GM13977 (cell line): ENCODE measurements at regions not wholly inside any gene's neighbourhood (a gene's known extent, or its start where the extent isn't known, plus 50 kb on each side); places are given as distances from the start of the nearest gene placed in this dataset.

Source experiments
- DNase-seq: peaks from one replicate; pipeline ENCODE4 v3.0.0; 2012; ENCODE audit warnings: low spot score
- in situ Hi-C: fragments of 300-500 bp; cut with MboI; formaldehyde crosslinking; loops from one replicate; pipeline ENCODE4 v1.12.0; 2022; ENCODE audit warnings: low sequenced_read_pairs, low pct_unique_long_range_greater_than_20kb, mixed read lengths, inconsistent platforms; ENCODE audit not compliant: unreplicated experiment
- TF ChIP-seq, protein P1 (sequence below): IDR thresholded peaks from 2 replicates; pipeline ENCODE4 v1.5.1; 2012; ENCODE audit warnings: mild to moderate bottlenecking, control low read depth; ENCODE audit not compliant: insufficient read depth; ENCODE audit errors: extremely low read depth, missing control alignments

DNA sequence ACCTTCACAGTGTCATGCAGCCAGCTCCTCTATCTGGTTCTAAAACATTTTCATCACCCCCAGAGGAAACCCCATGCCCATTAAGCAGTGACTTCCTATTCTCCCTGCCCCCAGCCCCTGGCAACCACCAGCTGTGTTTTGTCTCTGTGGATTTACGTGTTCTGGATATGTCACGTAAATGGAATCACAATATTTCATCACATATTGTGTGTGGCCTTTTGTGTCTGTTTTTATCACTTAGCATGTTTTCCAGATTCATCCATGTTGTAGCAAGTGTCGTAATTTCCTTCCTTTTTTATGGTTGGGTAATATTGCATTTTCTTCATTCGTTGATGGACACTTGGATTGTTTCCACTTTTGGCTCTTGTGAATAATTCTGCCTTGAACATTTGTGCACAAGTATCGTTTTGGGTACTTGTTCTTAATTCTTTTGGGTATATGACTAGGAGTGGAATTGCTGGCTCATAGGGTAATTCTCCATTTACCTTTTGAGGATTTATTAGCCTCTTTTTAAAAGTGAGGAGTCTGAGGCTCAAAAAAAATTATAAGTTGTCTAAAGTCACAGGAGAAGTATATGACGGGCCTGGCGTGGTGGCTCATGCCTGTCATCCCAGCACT lies 127.0 kb downstream of the MRPS6 start:
- in situ Hi-C loops, result no loop called here
- DNase-seq, result no peak
- TF ChIP-seq, protein P1, sequence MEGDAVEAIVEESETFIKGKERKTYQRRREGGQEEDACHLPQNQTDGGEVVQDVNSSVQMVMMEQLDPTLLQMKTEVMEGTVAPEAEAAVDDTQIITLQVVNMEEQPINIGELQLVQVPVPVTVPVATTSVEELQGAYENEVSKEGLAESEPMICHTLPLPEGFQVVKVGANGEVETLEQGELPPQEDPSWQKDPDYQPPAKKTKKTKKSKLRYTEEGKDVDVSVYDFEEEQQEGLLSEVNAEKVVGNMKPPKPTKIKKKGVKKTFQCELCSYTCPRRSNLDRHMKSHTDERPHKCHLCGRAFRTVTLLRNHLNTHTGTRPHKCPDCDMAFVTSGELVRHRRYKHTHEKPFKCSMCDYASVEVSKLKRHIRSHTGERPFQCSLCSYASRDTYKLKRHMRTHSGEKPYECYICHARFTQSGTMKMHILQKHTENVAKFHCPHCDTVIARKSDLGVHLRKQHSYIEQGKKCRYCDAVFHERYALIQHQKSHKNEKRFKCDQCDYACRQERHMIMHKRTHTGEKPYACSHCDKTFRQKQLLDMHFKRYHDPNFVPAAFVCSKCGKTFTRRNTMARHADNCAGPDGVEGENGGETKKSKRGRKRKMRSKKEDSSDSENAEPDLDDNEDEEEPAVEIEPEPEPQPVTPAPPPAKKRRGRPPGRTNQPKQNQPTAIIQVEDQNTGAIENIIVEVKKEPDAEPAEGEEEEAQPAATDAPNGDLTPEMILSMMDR, result no peak

DNA sequence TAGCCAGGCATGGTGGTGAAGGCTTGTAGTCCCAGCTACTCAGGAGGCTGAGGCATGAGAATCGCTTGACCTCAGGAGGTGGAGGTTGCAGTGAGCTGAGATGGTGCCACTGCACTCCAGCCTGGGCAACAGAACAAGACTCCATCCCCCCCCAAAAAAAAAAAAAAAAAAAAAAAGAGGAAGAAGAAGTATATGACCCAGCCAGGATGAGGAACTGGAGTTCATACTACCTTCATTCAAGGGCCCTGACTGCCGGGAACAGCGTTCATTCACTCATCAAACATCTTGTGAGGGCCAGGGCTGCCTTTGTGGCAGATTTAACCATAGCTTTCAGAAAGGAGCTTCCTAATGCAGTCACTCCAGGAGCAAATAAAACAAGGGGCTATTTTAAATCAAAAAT lies 127.6 kb downstream of the MRPS6 start:
- no peak for DNase-seq
- in situ Hi-C loops, result no loop called here
- TF ChIP-seq, protein P1, result no peak

DNA sequence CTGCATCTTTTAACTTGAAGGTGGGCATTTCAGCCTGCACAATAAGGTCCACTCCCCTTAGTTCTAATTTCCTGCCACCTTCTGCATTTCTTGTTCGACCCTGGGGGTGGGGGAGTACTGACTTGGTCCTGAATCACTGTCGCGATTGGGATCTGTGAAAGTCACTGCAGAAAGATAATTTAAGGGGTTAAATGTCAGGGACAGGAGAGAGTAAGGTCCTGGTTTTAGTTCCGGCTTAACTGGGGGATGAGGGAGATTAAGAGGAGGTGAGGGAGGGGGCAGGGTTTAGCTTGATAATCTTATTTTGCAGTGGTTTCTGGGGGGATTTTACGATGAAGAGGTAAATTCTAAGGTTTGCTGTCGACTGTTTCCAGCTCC lies 128.1 kb downstream of the MRPS6 start:
- in situ Hi-C loops, result no loop called here
- TF ChIP-seq, protein P1, result no peak

DNA sequence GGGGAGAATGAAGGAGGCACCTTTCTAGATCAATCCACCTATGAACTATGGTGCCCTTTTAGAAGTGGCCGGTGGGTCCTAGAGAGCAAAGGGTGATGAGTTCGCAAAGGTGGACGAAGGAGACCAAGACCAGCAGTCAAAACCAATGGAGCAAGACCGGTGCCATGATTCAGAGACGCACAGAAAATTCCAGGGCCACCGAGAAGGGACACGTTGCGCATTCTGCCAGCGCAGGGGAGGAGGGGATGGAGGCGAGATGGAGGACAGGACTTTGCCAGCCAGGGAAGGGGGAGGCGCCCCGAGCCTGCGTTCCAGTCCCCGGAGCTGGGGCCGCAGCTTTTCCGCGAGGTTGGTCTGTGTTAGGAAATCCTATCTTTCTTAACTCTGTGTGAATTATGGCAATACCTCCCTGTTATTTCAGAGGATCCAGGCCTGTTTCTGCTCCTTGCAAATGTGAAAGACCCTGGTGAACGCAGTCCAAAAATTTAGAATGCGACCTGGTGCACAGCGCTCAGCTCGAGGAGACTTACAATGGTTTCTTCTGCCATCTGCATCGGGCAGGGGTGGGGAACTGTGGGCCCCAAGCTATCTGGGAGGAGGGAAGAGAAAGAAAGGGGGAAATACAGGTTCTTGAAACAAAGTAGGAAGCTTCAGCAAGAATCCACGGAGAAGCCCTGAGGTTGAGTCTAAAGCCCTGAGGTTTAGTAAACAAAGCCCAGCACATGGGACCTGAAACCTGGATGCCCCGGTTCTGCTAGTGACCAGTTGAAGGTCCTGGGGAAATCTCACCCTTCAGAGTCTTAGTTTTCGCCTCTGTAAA lies 129.4 kb downstream of the MRPS6 start:
- in situ Hi-C loops, result no loop called here
- TF ChIP-seq, protein P1, result no peak
- peak; percentile 36 for DNase-seq

More for the DNA sequence above, 128.1 kb downstream of the MRPS6 start:
- DNase-seq, result no peak

DNA sequence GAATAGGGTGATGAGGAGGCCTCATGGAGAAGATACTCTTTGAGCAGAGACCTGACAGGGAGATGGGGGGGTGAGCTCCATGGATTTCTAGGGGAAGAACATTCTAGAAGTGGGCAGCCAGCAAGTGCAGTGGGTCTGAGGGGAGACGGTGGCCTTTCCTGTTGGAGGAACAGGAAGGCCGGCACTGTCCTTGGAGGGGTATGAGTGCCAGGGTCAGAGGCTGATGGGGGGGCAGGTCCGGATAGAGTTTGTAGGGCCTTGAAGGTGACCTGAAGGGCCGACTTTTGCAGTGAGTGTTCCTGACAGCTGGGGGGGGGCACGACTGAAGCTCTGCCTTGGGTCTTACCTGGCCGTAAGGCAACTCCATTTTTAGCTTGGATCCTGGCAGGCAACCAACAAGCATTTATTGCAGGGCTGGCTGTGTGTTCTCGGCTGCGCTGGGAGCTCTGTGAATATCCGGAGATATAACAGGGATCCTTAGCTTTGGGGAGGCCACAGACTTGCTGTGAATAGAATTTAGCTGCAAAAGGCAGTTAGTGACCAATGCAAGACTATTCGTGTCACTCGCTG lies 130.6 kb downstream of the MRPS6 start:
- no peak for DNase-seq
- in situ Hi-C loops, result no loop called here

More for the DNA sequence above, 130.6 kb downstream of the MRPS6 start:
- TF ChIP-seq, protein P1, result no peak
